Trophoblast cell (in vitro differentiated cells and primary cell): ENCODE measurements at regions not wholly inside any gene's neighbourhood (a gene's known extent, or its start where the extent isn't known, plus 50 kb on each side); places are given as distances from the start of the nearest gene placed in this dataset.

Source experiments
- DNase-seq, 2 donors: peaks; one replicate each; pipeline ENCODE4 v3.0.0-alpha.2; 2016
- H2AFZ ChIP-seq: 2 replicates; pipeline ENCODE4 v1.6.1; 2013; ENCODE audit warnings: low read length, moderate library complexity, mild to moderate bottlenecking; ENCODE audit not compliant: insufficient read depth, poor library complexity
- H2AK5ac ChIP-seq: 2 replicates; pipeline ENCODE4 v1.6.1; 2013; ENCODE audit warnings: mild to moderate bottlenecking, low read length
- H2BK120ac ChIP-seq: 2 replicates; pipeline ENCODE4 v1.6.1; 2013; ENCODE audit warnings: low read length, mild to moderate bottlenecking, moderate library complexity; ENCODE audit not compliant: insufficient read depth, poor library complexity
- H2BK12ac ChIP-seq: 2 replicates; pipeline ENCODE4 v1.6.1; 2013; ENCODE audit warnings: mild to moderate bottlenecking, low read length, moderate library complexity
- H2BK5ac ChIP-seq: 2 replicates; pipeline ENCODE4 v1.6.1; 2013; ENCODE audit warnings: low read length, low read depth, moderate library complexity, mild to moderate bottlenecking; ENCODE audit not compliant: poor library complexity
- H3K14ac ChIP-seq: 2 replicates; pipeline ENCODE4 v1.6.1; 2013; ENCODE audit warnings: mild to moderate bottlenecking, low read length
- H3K18ac ChIP-seq: 2 replicates; pipeline ENCODE4 v1.6.1; 2013; ENCODE audit warnings: mild to moderate bottlenecking, low read length
- H3K23ac ChIP-seq: 2 replicates; pipeline ENCODE4 v1.6.1; 2013; ENCODE audit warnings: low read length
- H3K27ac ChIP-seq: 2 replicates; pipeline ENCODE4 v1.5.1; 2013; ENCODE audit warnings: low read depth, mild to moderate bottlenecking, inconsistent platforms, low read length, moderate library complexity
- H3K27me3 ChIP-seq: 2 replicates; pipeline ENCODE4 v1.6.1; 2013; ENCODE audit warnings: inconsistent platforms, mild to moderate bottlenecking, low read length, moderate library complexity; ENCODE audit not compliant: insufficient read depth
- H3K36me3 ChIP-seq, 2 experiments: 1 replicate in 1 of 2; 2 replicates in 1 of 2; pipeline ENCODE4 v1.6.1; 2013; ENCODE audit warnings: low read length in 2 of 2, mild to moderate bottlenecking in 2 of 2, moderate library complexity in 1 of 2; ENCODE audit not compliant: insufficient read depth in 2 of 2, control insufficient read depth in 1 of 2
- H3K4ac ChIP-seq: 2 replicates; pipeline ENCODE4 v1.6.1; 2013; ENCODE audit warnings: low read depth, mild to moderate bottlenecking, low read length, moderate library complexity
- H3K4me1 ChIP-seq, 2 experiments: 1 replicate in 1 of 2; 2 replicates in 1 of 2; pipeline ENCODE4 v1.6.1; 2013; ENCODE audit warnings: low read length in 2 of 2, mild to moderate bottlenecking in 2 of 2, moderate library complexity in 1 of 2; ENCODE audit not compliant: insufficient read depth in 2 of 2, control insufficient read depth in 1 of 2
- H3K4me2 ChIP-seq: 2 replicates; pipeline ENCODE4 v1.6.1; 2013; ENCODE audit warnings: inconsistent platforms, mild to moderate bottlenecking, low read length, moderate library complexity
- H3K4me3 ChIP-seq: 2 replicates; pipeline ENCODE4 v1.5.1; 2013; ENCODE audit warnings: mild to moderate bottlenecking, low read depth, low read length, inconsistent platforms
- H3K79me1 ChIP-seq: one replicate; pipeline ENCODE4 v1.6.1; 2013; ENCODE audit warnings: low read length
- H3K79me2 ChIP-seq: 2 replicates; pipeline ENCODE4 v1.6.1; 2013; ENCODE audit warnings: low read length, mild to moderate bottlenecking; ENCODE audit not compliant: control insufficient read depth, insufficient read depth, poor library complexity
- H3K9ac ChIP-seq: 2 replicates; pipeline ENCODE4 v1.6.1; 2013; ENCODE audit warnings: mild to moderate bottlenecking, low read length
- H3K9me3 ChIP-seq: 2 replicates; pipeline ENCODE4 v1.6.1; 2013; ENCODE audit warnings: low read depth, mild to moderate bottlenecking, control low read depth, inconsistent platforms, low read length; ENCODE audit not compliant: insufficient read depth
- H4K12ac ChIP-seq: 2 replicates; pipeline ENCODE4 v1.6.1; 2013; ENCODE audit warnings: low read depth, mild to moderate bottlenecking, low read length, moderate library complexity
- H4K8ac ChIP-seq: 2 replicates; pipeline ENCODE4 v1.6.1; 2013; ENCODE audit warnings: low read depth, mild to moderate bottlenecking, low read length, moderate library complexity
- H4K91ac ChIP-seq: one replicate; pipeline ENCODE4 v1.6.1; 2013; ENCODE audit warnings: low read depth, mild to moderate bottlenecking, low read length, moderate library complexity
- WGBS: extraction: QIAGEN DNeasy Blood & Tissue Kit; methylation state at CpG from one replicate; pipeline ENCODE4 v1.1.7; 2013; ENCODE audit warnings: missing lambda C conversion rate; ENCODE audit not compliant: insufficient read length, insufficient coverage; ENCODE audit errors: extremely low coverage; 5-methylcytosine and 5-hydroxymethylcytosine counted together

DNA sequence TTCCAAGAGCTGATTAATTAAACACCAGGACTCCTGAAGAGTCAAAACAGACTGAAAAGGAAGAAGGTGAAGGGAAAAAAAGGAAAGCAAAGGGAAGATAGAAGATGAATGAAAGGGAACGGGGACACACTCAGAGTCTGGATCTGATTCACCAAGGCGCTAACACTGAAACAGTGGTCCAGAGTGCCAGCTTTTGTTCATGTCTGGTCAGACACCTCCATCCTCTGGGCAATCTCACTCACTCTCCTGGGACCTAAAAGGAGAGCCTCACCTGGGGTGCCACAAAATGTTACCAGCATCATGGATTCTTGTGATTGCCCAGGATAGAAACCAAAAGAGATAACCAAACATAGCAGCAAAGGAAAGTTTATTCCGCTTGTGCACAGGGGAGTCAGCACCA is 120.3 kb upstream of the AFF2 start:
- no peak for DNase-seq
- Histone ChIP-seq H3K9me3 (no peaks in the 10 kb centered on the region), H3K23ac (no peak overlapping the region), H4K8ac (no peak overlapping the region), H3K79me2 (no peaks in the 10 kb centered on the region), H2BK12ac (no peak overlapping the region), H3K4me1 (no peaks in the 10 kb centered on the region), H2BK120ac (no peak overlapping the region), H3K4ac (no peak overlapping the region), H3K27me3 (no peaks in the 10 kb centered on the region), H3K4me3 (no peak overlapping the region), H3K79me1 (no peaks in the 10 kb centered on the region), H3K18ac (no peak overlapping the region), H4K91ac (no peak overlapping the region), H3K36me3 (no peaks in the 10 kb centered on the region), H3K14ac (no peak overlapping the region), H2AK5ac (no peak overlapping the region), H2BK5ac (no peak overlapping the region), H3K27ac (no peak overlapping the region), H4K12ac (no peak overlapping the region), H2AFZ (no peak overlapping the region), H3K9ac (no peak overlapping the region), H3K4me2 (no peak overlapping the region)
- WGBS, result no CpG with 5 or more reads among the region's 3 CpGs

GRCh38 chrX:148380650-148381561 is 119.5 kb upstream of the AFF2 start:
- no peaks in the 10 kb centered on the region for H3K79me2 ChIP-seq
- no peak overlapping the region for H3K4me3 ChIP-seq
- WGBS, result no CpG with 5 or more reads among the region's 9 CpGs
- H2AK5ac ChIP-seq, result no peak overlapping the region
- H2BK120ac ChIP-seq, result no peak overlapping the region
- H4K91ac ChIP-seq, result no peak overlapping the region
- peak; percentile 44 to 45 for DNase-seq
- no peaks in the 10 kb centered on the region for H3K27me3 ChIP-seq
- no peak overlapping the region for H2AFZ ChIP-seq
- no peak overlapping the region for H4K12ac ChIP-seq
- H2BK5ac ChIP-seq, result no peak overlapping the region
- no peak overlapping the region for H3K14ac ChIP-seq
- H3K4me1 ChIP-seq, result no peaks in the 10 kb centered on the region
- H4K8ac ChIP-seq, result no peak overlapping the region
- no peak overlapping the region for H3K9ac ChIP-seq
- no peak overlapping the region for H2BK12ac ChIP-seq
- no peaks in the 10 kb centered on the region for H3K36me3 ChIP-seq
- no peak overlapping the region for H3K4me2 ChIP-seq
- H3K9me3 ChIP-seq, result no peaks in the 10 kb centered on the region
- no peaks in the 10 kb centered on the region for H3K79me1 ChIP-seq
- no peak overlapping the region for H3K27ac ChIP-seq
- H3K4ac ChIP-seq, result no peak overlapping the region
- H3K18ac ChIP-seq, result no peak overlapping the region
- H3K23ac ChIP-seq, result no peak overlapping the region

- Histone ChIP-seq H4K91ac (no peak overlapping the region), H3K4me3 (no peak overlapping the region), H3K9ac (no peak overlapping the region), H2AK5ac (no peak overlapping the region), H3K27me3 (no peaks in the 10 kb centered on the region), H3K14ac (no peak overlapping the region), H2BK12ac (no peak overlapping the region), H3K18ac (no peak overlapping the region), H3K4me2 (no peak overlapping the region), H4K8ac (no peak overlapping the region), H3K79me2 (no peaks in the 10 kb centered on the region), H3K4ac (no peak overlapping the region), H2BK120ac (no peak overlapping the region), H2BK5ac (no peak overlapping the region), H3K4me1 (no peaks in the 10 kb centered on the region), H3K79me1 (no peaks in the 10 kb centered on the region), H3K23ac (no peak overlapping the region), H2AFZ (no peak overlapping the region), H4K12ac (no peak overlapping the region), H3K27ac (no peak overlapping the region), H3K9me3 (no peaks in the 10 kb centered on the region), H3K36me3 (no peaks in the 10 kb centered on the region)
- no peak for DNase-seq
- no CpG with 5 or more reads among the region's 2 CpGs for WGBS
Observed at GRCh38 chrX:148381603-148382002, 118.8 kb upstream of the AFF2 start.

- Histone ChIP-seq H3K4me3 (no peak overlapping the region), H3K18ac (no peak overlapping the region), H3K79me1 (no peaks in the 10 kb centered on the region), H3K36me3 (no peaks in the 10 kb centered on the region), H2AFZ (no peak overlapping the region), H4K8ac (no peak overlapping the region), H2AK5ac (no peak overlapping the region), H3K27me3 (no peaks in the 10 kb centered on the region), H3K27ac (no peak overlapping the region), H3K23ac (no peak overlapping the region), H2BK120ac (no peak overlapping the region), H2BK5ac (no peak overlapping the region), H3K4me1 (no peaks in the 10 kb centered on the region), H3K14ac (no peak overlapping the region), H4K12ac (no peak overlapping the region), H3K79me2 (no peaks in the 10 kb centered on the region), H3K4ac (no peak overlapping the region), H3K4me2 (no peak overlapping the region), H3K9me3 (no peaks in the 10 kb centered on the region), H4K91ac (no peak overlapping the region), H2BK12ac (no peak overlapping the region), H3K9ac (no peak overlapping the region)
- no CpG with 5 or more reads among the region's 2 CpGs for WGBS
- no peak for DNase-seq
Observed at GRCh38 chrX:148382983-148383382, 117.4 kb upstream of the AFF2 start.
